T-cell (primary cell): ENCODE measurements at regions not wholly inside any gene's neighbourhood (a gene's known extent, or its start where the extent isn't known, plus 50 kb on each side); places are given as distances from the start of the nearest gene placed in this dataset.
"Not testable (repeated sequence)": the region's sequence is repeated elsewhere in the genome, so short reads cannot be mapped to it uniquely, and the experiment has no call there.

Experiments
- ATAC-seq, 4 experiments: fragments of 200-7000 bp in 3 of 4; fragments of 150-1000 bp in 1 of 4; cut with Tn5 transposase; replicated peaks in 1 of 4; 1 replicate in 3 of 4; 2 replicates in 1 of 4; pipeline ENCODE4 v1.10.0; 2021; ENCODE audit warnings: moderate library complexity in 3 of 4, mild to moderate bottlenecking in 2 of 4, moderate number of reproducible peaks in 1 of 4
- CTCF ChIA-PET, 2 donors: fragments of 300-600 bp; sonication (Branson Sonifier 250); formaldehyde crosslinking; loops; one replicate each; lab custom pipeline; 2022; ENCODE audit warnings: antibody characterized with exemption in 2 of 2; lab: Charles Lee
- POLR2A ChIA-PET, 2 donors: fragments of 300-600 bp; sonication (Branson Sonifier 250); formaldehyde crosslinking; loops; one replicate each; lab custom pipeline; 2022; ENCODE audit warnings: antibody characterized with exemption in 2 of 2; lab: Charles Lee
- DNase-seq, 35 experiments: peaks; one replicate each; pipeline versions ENCODE4 v3.0.0 to v3.0.0-alpha.2; 2013 to 2023
- H3K27ac ChIP-seq: one replicate; pipeline ENCODE4 v1.5.1; 2013; ENCODE audit warnings: low read length
- H3K27me3 ChIP-seq, 2 experiments: replicated peaks in 1 of 2; 1 replicate in 1 of 2; 2 replicates in 1 of 2; pipeline versions ENCODE4 v1.6.1 to v1.7.0; 2013; ENCODE audit warnings: low read length in 1 of 2, mixed read lengths in 1 of 2; ENCODE audit not compliant: control insufficient read depth in 2 of 2, insufficient read depth in 2 of 2; ENCODE audit errors: extremely low read depth in 1 of 2
- H3K36me3 ChIP-seq, 2 donors: 1 replicate in 1 of 2; 2 replicates in 1 of 2; pipeline versions ENCODE4 v1.6.1 to v1.7.0; 2013; ENCODE audit warnings: low read length in 1 of 2; ENCODE audit not compliant: control insufficient read depth in 2 of 2, insufficient read depth in 1 of 2; ENCODE audit errors: extremely low read depth in 1 of 2
- H3K4me1 ChIP-seq, 2 experiments: 1 replicate in 1 of 2; 2 replicates in 1 of 2; pipeline versions ENCODE4 v1.6.1 to v1.7.0; 2013; ENCODE audit warnings: low read length in 2 of 2, mixed read lengths in 1 of 2; ENCODE audit not compliant: insufficient read depth in 2 of 2, control insufficient read depth in 1 of 2; ENCODE audit errors: extremely low read depth in 1 of 2
- H3K4me3 ChIP-seq, 2 donors: 1 replicate in 1 of 2; 2 replicates in 1 of 2; pipeline versions ENCODE4 v1.5.1 to v1.7.0; 2013; ENCODE audit warnings: mild to moderate bottlenecking in 2 of 2, low read length in 1 of 2, moderate library complexity in 1 of 2; ENCODE audit not compliant: control insufficient read depth in 1 of 2; ENCODE audit errors: extremely low read depth in 1 of 2
- H3K9me3 ChIP-seq: 2 replicates; pipeline ENCODE4 v1.7.0; 2013
- H3K27ac Mint-ChIP-seq, 2 donors: one replicate each; pipeline ENCODE4 v1.8.0; 2020 to 2021; ENCODE audit warnings: mild to moderate bottlenecking in 2 of 2, mixed read lengths in 2 of 2
- H3K27me3 Mint-ChIP-seq, 2 donors: one replicate each; pipeline ENCODE4 v1.8.0; 2021 to 2022; ENCODE audit warnings: mixed read lengths in 2 of 2
- H3K36me3 Mint-ChIP-seq: one replicate; pipeline ENCODE4 v1.8.0; 2021; ENCODE audit warnings: mixed read lengths
- H3K4me1 Mint-ChIP-seq, 3 donors: one replicate each; pipeline ENCODE4 v1.8.0; 2020 to 2022; ENCODE audit warnings: mixed read lengths in 3 of 3, mild to moderate bottlenecking in 1 of 3
- H3K4me3 Mint-ChIP-seq, 3 donors: one replicate each; pipeline ENCODE4 v1.8.0; 2020 to 2022; ENCODE audit warnings: mild to moderate bottlenecking in 3 of 3, mixed read lengths in 3 of 3, moderate library complexity in 3 of 3
- H3K9me3 Mint-ChIP-seq, 3 donors: one replicate each; pipeline ENCODE4 v1.8.0; 2020 to 2022; ENCODE audit warnings: mixed read lengths in 3 of 3
- WGBS: methylation state at CpG from one replicate; pipeline ENCODE4 v1.1.5; 2013; ENCODE audit warnings: missing lambda C conversion rate; ENCODE audit not compliant: insufficient coverage; 5-methylcytosine and 5-hydroxymethylcytosine counted together

DNA sequence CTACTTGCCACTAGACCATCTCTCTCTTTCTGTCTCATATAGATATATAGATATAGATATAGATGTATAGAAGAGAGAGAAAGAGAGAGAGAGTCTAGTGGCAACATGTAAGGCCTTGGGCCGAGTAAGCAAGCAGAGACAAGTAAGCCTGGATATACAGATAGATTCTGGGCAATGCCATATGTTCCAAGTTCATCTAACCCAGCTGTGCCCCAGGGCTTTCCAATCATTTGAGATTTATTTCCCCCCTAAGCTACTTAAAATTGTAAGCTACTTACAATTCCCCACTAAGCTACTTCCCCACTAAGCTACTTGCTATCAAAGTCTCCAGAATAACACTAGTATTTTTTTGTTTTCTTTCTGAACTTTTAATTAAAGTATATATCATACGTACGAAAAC is 1094.1 kb downstream of the DNAJB9 start:
- Mint-ChIP-seq H3K9me3 (peaks cover 0 to 3% (median 0%) of the 10 kb centered on the region in 3 donors), H3K36me3 (no peaks in the 10 kb centered on the region), H3K4me1 (no peaks in the 10 kb centered on the region), H3K27ac (no peak overlapping the region), H3K4me3 (no peak overlapping the region), H3K27me3 (no peaks in the 10 kb centered on the region)
- H3K27ac ChIP-seq = no peak overlapping the region
- WGBS = no CpG with 5 or more reads among the region's 3 CpGs
- H3K9me3 ChIP-seq = no peaks in the 10 kb centered on the region
- H3K27me3 ChIP-seq = no peaks in the 10 kb centered on the region
- H3K36me3 ChIP-seq = no peaks in the 10 kb centered on the region
- no peaks in the 10 kb centered on the region for H3K4me1 ChIP-seq
- ATAC-seq (no peak), DNase-seq (no peak)
- ChIA-PET CTCF (no interaction called here), POLR2A (interaction anchor here in 1 of 2 donors (0.6 kb wide), 1 partner anchor 341 kb away, joined by 3 read pairs; no protein-coding TSS in a partner anchor)
- no peak overlapping the region for H3K4me3 ChIP-seq

DNA sequence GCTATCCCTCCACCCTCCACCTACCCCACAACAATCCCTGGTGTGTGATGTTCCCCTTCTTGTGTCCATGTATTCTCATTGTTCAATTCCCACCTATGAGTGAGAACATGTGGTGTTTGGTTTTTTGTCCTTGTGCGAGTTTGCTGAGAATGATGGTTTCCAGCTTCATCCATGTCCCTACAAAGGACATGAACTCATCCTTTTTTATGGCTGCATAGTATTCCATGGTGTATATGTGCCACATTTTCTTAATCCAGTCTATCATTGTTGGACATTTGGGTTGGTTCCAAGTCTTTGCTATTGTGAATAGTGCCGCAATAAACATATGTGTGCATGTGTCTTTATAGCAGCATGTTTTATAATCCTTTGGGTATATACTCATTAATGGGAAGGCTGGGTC is 1117.6 kb downstream of the DNAJB9 start:
- H3K4me3 ChIP-seq, H3K4me1 ChIP-seq, H3K4me3 Mint-ChIP-seq, DNase-seq, H3K27me3 Mint-ChIP-seq, H3K36me3 ChIP-seq, H3K36me3 Mint-ChIP-seq, H3K27ac ChIP-seq, H3K4me1 Mint-ChIP-seq, H3K9me3 Mint-ChIP-seq, ATAC-seq, H3K27me3 ChIP-seq, CTCF ChIA-PET, H3K9me3 ChIP-seq, H3K27ac Mint-ChIP-seq, POLR2A ChIA-PET: not testable (repeated sequence)
- WGBS = no CpG with 5 or more reads among the region's 2 CpGs

DNA sequence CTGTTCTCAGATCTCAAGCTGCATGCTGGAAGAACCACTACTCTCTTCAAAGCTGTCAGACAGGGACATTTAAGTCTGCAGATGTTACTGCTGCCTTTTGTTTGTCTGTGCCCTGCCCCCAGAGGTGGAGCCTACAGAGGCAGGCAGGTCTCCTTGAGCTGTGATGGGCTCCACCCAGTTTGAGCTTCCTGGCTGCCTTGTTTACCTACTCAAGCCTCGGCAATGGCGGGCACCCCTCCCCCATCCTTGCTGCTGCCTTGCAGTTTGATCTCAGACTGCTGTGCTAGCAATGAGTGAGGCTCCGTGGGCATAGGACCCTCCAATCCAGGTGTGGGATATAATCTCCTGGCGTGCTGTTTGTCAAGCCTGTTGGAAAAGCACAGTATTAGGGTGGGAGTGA is 1122.9 kb downstream of the DNAJB9 start:
- H3K27me3 ChIP-seq, H3K4me1 Mint-ChIP-seq, H3K4me1 ChIP-seq, H3K4me3 ChIP-seq, H3K27ac ChIP-seq, CTCF ChIA-PET, POLR2A ChIA-PET, H3K36me3 ChIP-seq, H3K27me3 Mint-ChIP-seq, ATAC-seq, H3K9me3 ChIP-seq, H3K4me3 Mint-ChIP-seq, DNase-seq, H3K36me3 Mint-ChIP-seq, H3K27ac Mint-ChIP-seq: not testable (repeated sequence)
- WGBS = 33% methylated on average over 2 of the region's 4 CpGs
- peaks cover 10 to 22% (median 20%) of the 10 kb centered on the region in 3 donors for H3K9me3 Mint-ChIP-seq

DNA sequence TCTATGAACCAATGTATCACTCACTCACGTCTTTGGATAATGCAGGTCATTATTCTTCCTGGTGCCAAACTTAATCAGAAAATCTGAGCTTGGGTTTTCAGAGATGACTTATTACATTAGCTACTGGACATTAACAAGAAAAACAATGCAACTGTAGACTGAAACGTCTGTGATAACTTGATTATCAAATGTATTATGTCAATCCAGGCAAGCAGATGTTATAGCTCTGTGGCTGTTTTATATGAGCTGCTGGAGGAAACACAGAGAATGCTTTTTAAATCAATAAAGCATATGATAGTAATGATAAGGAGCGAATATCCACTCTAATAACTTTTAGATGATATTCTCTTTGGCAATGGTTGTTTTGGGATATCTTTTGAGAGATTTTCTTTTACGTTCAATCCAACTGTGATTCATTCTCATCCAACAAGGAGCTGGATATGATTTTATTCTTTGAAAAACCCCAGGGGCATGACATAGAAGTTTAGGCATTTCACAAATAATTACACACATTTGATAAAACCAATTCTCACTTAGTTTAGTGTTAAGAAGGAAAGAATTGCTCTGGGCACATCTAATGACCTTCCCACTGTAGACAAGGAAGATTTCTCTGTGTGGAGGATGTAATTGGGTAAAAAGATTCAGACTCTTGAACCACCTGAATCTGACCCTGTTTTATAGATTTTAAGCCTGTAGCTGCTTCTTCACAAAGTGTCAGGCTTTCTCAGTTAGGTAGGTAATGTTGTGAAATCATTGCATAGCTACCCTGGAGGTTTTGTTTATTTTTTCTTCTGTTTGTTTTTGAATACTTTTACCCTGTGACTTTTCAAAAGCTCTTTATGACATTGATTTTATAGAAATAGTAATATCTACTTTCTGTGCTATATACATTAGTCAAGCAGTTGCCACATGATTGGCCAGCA is 1124.7 kb downstream of the DNAJB9 start:
- no CpG with 5 or more reads among the region's 4 CpGs for WGBS
- no peak overlapping the region for H3K4me3 Mint-ChIP-seq
- ChIA-PET POLR2A (no interaction called here), CTCF (no interaction called here)
- ATAC-seq (no peak), DNase-seq (no peak)
- no peak overlapping the region for H3K27ac Mint-ChIP-seq
- no peaks in the 10 kb centered on the region for H3K27me3 ChIP-seq
- H3K4me3 ChIP-seq = no peak overlapping the region
- H3K9me3 Mint-ChIP-seq = peaks cover 10 to 25% (median 22%) of the 10 kb centered on the region in 3 donors
- H3K4me1 ChIP-seq = no peaks in the 10 kb centered on the region
- H3K27me3 Mint-ChIP-seq = no peaks in the 10 kb centered on the region
- no peaks in the 10 kb centered on the region for H3K4me1 Mint-ChIP-seq
- no peaks in the 10 kb centered on the region for H3K9me3 ChIP-seq
- no peaks in the 10 kb centered on the region for H3K36me3 ChIP-seq
- no peak overlapping the region for H3K27ac ChIP-seq
- no peaks in the 10 kb centered on the region for H3K36me3 Mint-ChIP-seq

DNA sequence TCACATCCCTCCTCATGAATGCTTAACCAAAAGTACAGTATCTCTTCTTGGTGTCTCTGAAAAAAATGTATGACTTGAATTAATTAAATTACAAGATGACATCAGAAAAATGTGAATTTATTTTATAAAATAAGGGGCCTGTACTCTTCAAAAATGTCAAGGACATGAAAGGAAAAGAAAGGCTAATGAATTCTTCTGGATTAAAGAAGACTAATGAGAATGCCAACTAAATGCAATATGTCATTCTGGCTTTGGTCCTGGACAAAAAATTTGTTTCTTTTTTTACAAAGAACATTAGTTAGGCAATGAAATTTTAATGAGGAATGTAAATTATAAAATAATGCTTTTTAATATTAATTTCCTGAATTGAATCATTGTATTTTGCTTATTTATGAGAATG is 1125.7 kb downstream of the DNAJB9 start:
- Mint-ChIP-seq H3K9me3 (peaks cover 6 to 26% (median 21%) of the 10 kb centered on the region in 3 donors), H3K27ac (no peak overlapping the region), H3K4me3 (no peak overlapping the region), H3K27me3 (no peaks in the 10 kb centered on the region), H3K36me3 (no peaks in the 10 kb centered on the region), H3K4me1 (no peaks in the 10 kb centered on the region)
- ChIA-PET POLR2A (no interaction called here), CTCF (no interaction called here)
- Histone ChIP-seq H3K4me3 (no peak overlapping the region), H3K27ac (no peak overlapping the region), H3K4me1 (no peaks in the 10 kb centered on the region), H3K36me3 (no peaks in the 10 kb centered on the region), H3K27me3 (no peaks in the 10 kb centered on the region), H3K9me3 (no peaks in the 10 kb centered on the region)
- ATAC-seq (no peak), DNase-seq (no peak)

DNA sequence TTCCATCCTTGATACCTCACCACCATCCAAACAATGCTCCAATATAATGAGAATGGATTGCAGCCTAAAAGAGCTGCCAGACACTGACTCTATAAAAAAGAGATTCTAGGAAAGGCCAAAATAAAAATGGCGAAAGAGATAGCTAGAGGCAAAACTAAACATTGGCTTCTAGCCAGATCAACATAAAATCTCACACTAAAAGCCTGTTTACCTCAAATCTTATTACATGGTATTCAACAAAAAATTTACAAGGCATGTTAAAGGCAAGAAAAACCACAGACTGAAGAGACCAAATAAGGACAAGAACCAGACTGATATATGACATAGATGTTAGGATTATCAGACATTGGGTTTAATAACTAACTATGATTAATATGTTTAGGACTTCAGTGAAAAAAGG is 1127.0 kb downstream of the DNAJB9 start:
- H3K4me3 ChIP-seq = no peak overlapping the region
- no peaks in the 10 kb centered on the region for H3K27me3 ChIP-seq
- ATAC-seq (no peak), DNase-seq (no peak)
- no peaks in the 10 kb centered on the region for H3K27me3 Mint-ChIP-seq
- no peak overlapping the region for H3K27ac ChIP-seq
- H3K4me1 ChIP-seq = no peaks in the 10 kb centered on the region
- no peaks in the 10 kb centered on the region for H3K36me3 ChIP-seq
- no peaks in the 10 kb centered on the region for H3K9me3 ChIP-seq
- no CpG with 5 or more reads among the region's 1 CpG for WGBS
- H3K4me3 Mint-ChIP-seq = no peak overlapping the region
- no peaks in the 10 kb centered on the region for H3K4me1 Mint-ChIP-seq
- no peaks in the 10 kb centered on the region for H3K36me3 Mint-ChIP-seq
- ChIA-PET CTCF (no interaction called here), POLR2A (no interaction called here)
- no peak overlapping the region for H3K27ac Mint-ChIP-seq
- H3K9me3 Mint-ChIP-seq = peaks cover 6 to 20% (median 18%) of the 10 kb centered on the region in 3 donors
